ENCODE measurements at regions not wholly inside any gene's neighbourhood (a gene's known extent, or its start where the extent isn't known, plus 50 kb on each side); places are given as distances from the start of the nearest gene placed in this dataset.

- TF ChIP-seq, protein P1, sequence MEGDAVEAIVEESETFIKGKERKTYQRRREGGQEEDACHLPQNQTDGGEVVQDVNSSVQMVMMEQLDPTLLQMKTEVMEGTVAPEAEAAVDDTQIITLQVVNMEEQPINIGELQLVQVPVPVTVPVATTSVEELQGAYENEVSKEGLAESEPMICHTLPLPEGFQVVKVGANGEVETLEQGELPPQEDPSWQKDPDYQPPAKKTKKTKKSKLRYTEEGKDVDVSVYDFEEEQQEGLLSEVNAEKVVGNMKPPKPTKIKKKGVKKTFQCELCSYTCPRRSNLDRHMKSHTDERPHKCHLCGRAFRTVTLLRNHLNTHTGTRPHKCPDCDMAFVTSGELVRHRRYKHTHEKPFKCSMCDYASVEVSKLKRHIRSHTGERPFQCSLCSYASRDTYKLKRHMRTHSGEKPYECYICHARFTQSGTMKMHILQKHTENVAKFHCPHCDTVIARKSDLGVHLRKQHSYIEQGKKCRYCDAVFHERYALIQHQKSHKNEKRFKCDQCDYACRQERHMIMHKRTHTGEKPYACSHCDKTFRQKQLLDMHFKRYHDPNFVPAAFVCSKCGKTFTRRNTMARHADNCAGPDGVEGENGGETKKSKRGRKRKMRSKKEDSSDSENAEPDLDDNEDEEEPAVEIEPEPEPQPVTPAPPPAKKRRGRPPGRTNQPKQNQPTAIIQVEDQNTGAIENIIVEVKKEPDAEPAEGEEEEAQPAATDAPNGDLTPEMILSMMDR (IDR thresholded peaks at IDR 0.05) = no peak
- no peak for TF ChIP-seq POLR2A (IDR thresholded peaks at IDR 0.05)
Measured at GRCh38 chr2:34414856-34415255, 815.8 kb upstream of the FAM98A start.
